AG04450 (cell line): ENCODE measurements at regions not wholly inside any gene's neighbourhood (a gene's known extent, or its start where the extent isn't known, plus 50 kb on each side); places are given as distances from the start of the nearest gene placed in this dataset.

Experiments used
- CTCF ChIA-PET: fragments of 300-600, 350-600 bp; formaldehyde crosslinking; extraction: SDS; loops from one replicate; lab custom pipeline; 2022; ENCODE audit warnings: antibody characterized with exemption, inconsistent platforms; lab: Charles Lee
- POLR2A ChIA-PET: fragments of 350-600 bp; formaldehyde crosslinking; extraction: SDS; loops from one replicate; lab custom pipeline; 2021; ENCODE audit warnings: antibody characterized with exemption, inconsistent platforms; lab: Yijun Ruan, JAX
- DNase-seq: peaks from one replicate; pipeline ENCODE4 v3.0.0-alpha.2; 2011; ENCODE audit warnings: low read depth, low spot score
- H3K27ac ChIP-seq: one replicate; pipeline ENCODE4 v1.5.1; 2012; ENCODE audit warnings: low read depth, low read length, control low read depth
- H3K27me3 ChIP-seq: one replicate; pipeline ENCODE4 v1.6.0; 2012; ENCODE audit warnings: low read length; ENCODE audit not compliant: control insufficient read depth, insufficient read depth
- H3K4me3 ChIP-seq: 2 replicates; pipeline ENCODE4 v1.5.1; 2011; ENCODE audit warnings: mild to moderate bottlenecking, low read depth, low read length, control low read depth
- H3K9me3 ChIP-seq: 2 replicates; pipeline ENCODE4 v1.5.1; 2012; ENCODE audit warnings: low read length; ENCODE audit not compliant: control insufficient read depth, insufficient read depth
- CTCF ChIP-seq: IDR thresholded peaks from 2 replicates; pipeline ENCODE4 v1.5.1; 2011; ENCODE audit warnings: low read depth, low read length, control low read depth, inconsistent platforms

GRCh38 chr6:156646496-156646895, 130.7 kb upstream of the ARID1B start:
- CTCF ChIA-PET, result interaction anchor here (0.7 kb wide), 1 partner anchor 998 kb away, joined by 9 read pairs; no protein-coding TSS in a partner anchor
- no peak overlapping the region for H3K4me3 ChIP-seq
- no peak for DNase-seq
- no peaks in the 10 kb centered on the region; the same call in 1 of the 2 replicates for H3K9me3 ChIP-seq
- TF ChIP-seq CTCF, result no peak
- H3K27me3 ChIP-seq, result peaks cover 2% of the 10 kb centered on the region
- no peak overlapping the region for H3K27ac ChIP-seq
- POLR2A ChIA-PET, result no interaction called here

GRCh38 chr6:156645097-156645496, 132.1 kb upstream of the ARID1B start:
- POLR2A ChIA-PET, result interaction anchor here (0.6 kb wide), 1 partner anchor 56 kb away, joined by 3 read pairs; no protein-coding TSS in a partner anchor
- Histone ChIP-seq H3K27me3 (peaks cover 4% of the 10 kb centered on the region), H3K27ac (no peak overlapping the region), H3K9me3 (no peaks in the 10 kb centered on the region; the same call in 1 of the 2 replicates), H3K4me3 (no peak overlapping the region)
- CTCF ChIA-PET, result no interaction called here
- DNase-seq, result no peak
- TF ChIP-seq CTCF, result no peak

- no peak overlapping the region for H3K4me3 ChIP-seq
- POLR2A ChIA-PET, result no interaction called here
- no peak overlapping the region for H3K27ac ChIP-seq
- no peak for TF ChIP-seq CTCF
- no peaks in the 10 kb centered on the region; the same call in 1 of the 2 replicates for H3K9me3 ChIP-seq
- CTCF ChIA-PET, result no interaction called here
- no peak for DNase-seq
- peaks cover 2% of the 10 kb centered on the region for H3K27me3 ChIP-seq
Measured at GRCh38 chr6:156639009-156639721, 138.0 kb upstream of the ARID1B start.

DNA sequence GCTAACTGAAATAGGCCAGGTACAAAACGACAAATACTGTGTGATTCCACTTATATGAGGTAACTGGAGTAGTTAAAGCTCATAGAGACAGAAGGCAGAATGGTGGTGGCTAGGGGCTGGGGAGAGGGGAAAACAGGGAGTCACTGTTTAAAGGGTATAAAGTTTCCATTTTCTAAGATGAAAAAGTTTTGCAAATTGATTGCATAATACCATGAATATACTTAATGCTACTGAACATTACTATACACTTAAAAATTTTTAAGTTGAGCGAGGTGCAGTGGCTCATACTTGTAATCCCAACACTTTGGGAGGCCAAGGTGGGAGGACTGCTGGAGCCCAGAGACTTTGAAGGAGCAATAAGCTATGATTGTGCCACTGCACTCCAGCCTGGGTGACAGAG, 138.6 kb upstream of the ARID1B start:
- Histone ChIP-seq H3K27me3 (peaks cover 2% of the 10 kb centered on the region), H3K9me3 (no peaks in the 10 kb centered on the region; the same call in 1 of the 2 replicates), H3K4me3 (no peak overlapping the region), H3K27ac (no peak overlapping the region)
- DNase-seq, result no peak
- TF ChIP-seq CTCF, result no peak
- POLR2A ChIA-PET, result no interaction called here
- CTCF ChIA-PET, result interaction anchor here (0.7 to 1.6 kb wide), 2 partner anchors 14 to 20 kb away, joined by 4 read pairs; no protein-coding TSS in a partner anchor

DNA sequence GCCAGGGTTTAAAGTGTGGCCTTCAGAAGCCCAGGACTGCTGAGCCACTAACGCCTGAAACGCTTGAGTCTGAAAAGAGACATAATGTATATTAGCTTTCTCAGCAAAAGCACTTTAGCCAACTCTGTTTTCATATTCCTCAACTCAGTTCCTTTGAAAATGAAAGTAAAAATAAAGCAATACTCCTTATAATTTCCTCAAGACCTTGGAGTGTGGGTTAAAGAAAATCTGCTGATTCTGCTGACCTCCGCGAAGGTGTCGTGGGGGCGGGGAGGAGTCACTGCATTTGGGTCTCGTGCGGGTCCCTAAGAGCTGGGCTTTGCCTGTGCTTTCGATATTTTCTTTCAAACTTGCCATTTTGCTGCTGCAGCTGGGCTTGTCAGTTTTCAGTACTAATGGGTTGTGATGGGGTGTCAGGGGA, 142.2 kb upstream of the ARID1B start:
- no peak overlapping the region for H3K27ac ChIP-seq
- peaks cover 3% of the 10 kb centered on the region for H3K27me3 ChIP-seq
- DNase-seq, result no peak
- ChIA-PET POLR2A (no interaction called here), CTCF (no interaction called here)
- no peaks in the 10 kb centered on the region for H3K9me3 ChIP-seq
- TF ChIP-seq CTCF, result no peak
- peak overlapping the region; percentile 42 for H3K4me3 ChIP-seq
